HEK293T (cell line): ENCODE measurements at regions not wholly inside any gene's neighbourhood (a gene's known extent, or its start where the extent isn't known, plus 50 kb on each side); places are given as distances from the start of the nearest gene placed in this dataset.

Experiments used
- BHLHE40 ChIP-seq: fragments of 450-650 bp; IDR thresholded peaks from 2 replicates; pipeline ENCODE4 v1.6.1; 2016; ENCODE audit warnings: mild to moderate bottlenecking, moderate library complexity, borderline replicate concordance
- NFRKB ChIP-seq: fragments of 450-650 bp; IDR thresholded peaks from 2 replicates; pipeline ENCODE4 v1.6.1; 2016; ENCODE audit warnings: mild to moderate bottlenecking, moderate library complexity
- SP1 ChIP-seq: fragments of 450-650 bp; IDR thresholded peaks from 2 replicates; pipeline ENCODE4 v1.6.1; 2017
- SUZ12 ChIP-seq: fragments of 450-650 bp; IDR thresholded peaks from 2 replicates; pipeline ENCODE4 v1.6.1; 2016; ENCODE audit warnings: mild to moderate bottlenecking

DNA sequence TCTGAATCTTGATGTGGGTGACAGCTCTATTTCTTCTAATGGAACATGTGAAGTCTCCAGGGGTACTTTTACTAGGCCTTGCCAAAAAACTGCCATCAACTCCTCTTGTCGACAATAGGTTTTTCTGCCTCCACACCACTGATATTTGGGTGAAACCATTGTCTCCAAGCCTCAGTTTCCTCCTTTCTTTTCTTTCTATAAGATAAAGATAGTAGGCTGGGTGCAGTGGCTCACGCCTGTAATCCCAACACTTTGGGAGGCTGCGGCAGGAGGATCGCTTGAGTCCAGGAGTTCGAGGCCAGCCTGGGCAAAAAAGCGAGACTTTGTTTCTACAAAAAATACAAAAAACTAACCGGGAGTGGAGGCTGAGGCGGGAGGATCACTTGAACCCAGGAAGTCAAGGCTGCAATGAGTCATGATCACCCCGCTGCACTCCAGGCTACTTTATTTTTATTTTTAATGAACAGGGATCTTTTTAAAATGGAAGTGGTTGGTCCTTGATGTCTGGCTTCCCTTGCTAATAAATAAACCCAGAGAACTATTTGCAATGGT is 159.9 kb upstream of the TNFAIP3 start:
- TF ChIP-seq NFRKB, result no peak
- TF ChIP-seq SP1, result no peak
- TF ChIP-seq BHLHE40, result no peak
- TF ChIP-seq SUZ12, result no peak
